Lower lobe of right lung (tissue), 2 donors: ENCODE measurements at regions not wholly inside any gene's neighbourhood (a gene's known extent, or its start where the extent isn't known, plus 50 kb on each side); places are given as distances from the start of the nearest gene placed in this dataset.

Source experiments
- ATAC-seq, 2 donors: fragments of 200-7000 bp; cut with Tn5 transposase; one replicate each; pipeline ENCODE4 v1.9.1; 2020 to 2022; ENCODE audit warnings: mild to moderate bottlenecking in 2 of 2, moderate library complexity in 2 of 2
- DNase-seq: peaks from one replicate; pipeline ENCODE4 v3.0.0-alpha.2; 2020
- H3K27ac ChIP-seq: fragments of 200-600 bp; one replicate; pipeline ENCODE4 v1.8.0; 2022
- H3K27me3 ChIP-seq: fragments of 200-600 bp; one replicate; pipeline ENCODE4 v1.8.0; 2022; ENCODE audit warnings: low read depth
- H3K36me3 ChIP-seq: fragments of 200-600 bp; one replicate; pipeline ENCODE4 v1.8.0; 2022; ENCODE audit warnings: mild to moderate bottlenecking
- H3K4me1 ChIP-seq: fragments of 200-600 bp; one replicate; pipeline ENCODE4 v1.8.0; 2022
- H3K4me3 ChIP-seq: fragments of 200-600 bp; one replicate; pipeline ENCODE4 v1.8.0; 2022; ENCODE audit warnings: mild to moderate bottlenecking
- H3K9me3 ChIP-seq: fragments of 200-600 bp; one replicate; pipeline ENCODE4 v1.8.0; 2022
- intact Hi-C: fragments of 100-400 bp; cut with DNase I; formaldehyde crosslinking; loops from one replicate; pipeline ENCODE4 v1.11.0; 2022
- TF ChIP-seq, protein P1 (sequence below): fragments of 200-600 bp; IDR thresholded peaks from one replicate; pipeline ENCODE4 v1.8.0; 2022; ENCODE audit warnings: antibody characterized with exemption, mild to moderate bottlenecking
- donor health status: DM: no; HTN: yes; CAD: no; lungs with severe emphysema.

DNA sequence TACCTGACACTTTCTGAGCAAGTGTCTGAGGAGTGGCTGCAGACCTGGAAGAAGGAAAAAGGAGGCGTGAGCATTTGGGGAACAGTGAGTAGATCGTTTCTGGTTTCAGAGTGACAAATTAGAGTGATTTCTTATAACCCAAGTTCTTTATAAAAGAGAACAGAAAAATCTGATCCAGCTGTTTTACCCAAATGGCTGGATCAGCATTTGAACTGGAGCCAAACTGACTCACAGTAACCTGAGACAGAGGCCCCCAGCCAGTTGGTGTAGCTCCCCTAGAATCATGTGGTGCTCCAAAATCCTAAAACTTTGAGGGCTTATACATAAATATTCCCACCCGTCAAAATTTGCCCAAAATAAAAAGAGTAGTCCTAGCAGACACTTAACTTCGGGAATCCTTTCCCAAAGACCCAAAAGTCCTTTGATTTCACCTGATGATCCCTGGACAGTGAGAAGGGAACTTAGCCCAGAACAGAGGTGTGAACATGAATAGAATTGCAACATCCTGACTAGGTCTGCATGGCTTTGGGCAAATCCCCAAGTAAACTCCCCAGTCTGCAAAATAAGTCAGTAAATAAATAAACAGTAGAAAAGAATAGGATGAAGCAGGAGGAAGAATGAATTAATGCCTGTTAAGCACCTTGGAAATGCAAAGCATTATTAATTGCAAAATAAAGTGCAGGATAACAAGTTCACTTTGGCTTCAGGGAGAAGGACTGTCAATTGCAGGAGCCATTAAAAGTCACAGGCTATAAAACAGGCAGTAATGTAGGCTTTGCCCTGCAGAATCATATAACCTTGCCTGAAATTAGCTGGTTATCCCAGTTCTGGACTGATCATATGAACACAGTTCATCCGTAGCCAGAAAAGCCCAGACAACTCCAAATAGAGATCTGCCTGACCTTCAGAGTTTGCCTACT lies 262.0 kb upstream of the JARID2 start:
- H3K9me3 ChIP-seq = no peaks in the 10 kb centered on the region
- DNase-seq (no peak), ATAC-seq (no peak)
- H3K4me1 ChIP-seq = peaks cover 11% of the 10 kb centered on the region
- no peak overlapping the region for H3K27ac ChIP-seq
- no peaks in the 10 kb centered on the region for H3K27me3 ChIP-seq
- TF ChIP-seq, protein P1, sequence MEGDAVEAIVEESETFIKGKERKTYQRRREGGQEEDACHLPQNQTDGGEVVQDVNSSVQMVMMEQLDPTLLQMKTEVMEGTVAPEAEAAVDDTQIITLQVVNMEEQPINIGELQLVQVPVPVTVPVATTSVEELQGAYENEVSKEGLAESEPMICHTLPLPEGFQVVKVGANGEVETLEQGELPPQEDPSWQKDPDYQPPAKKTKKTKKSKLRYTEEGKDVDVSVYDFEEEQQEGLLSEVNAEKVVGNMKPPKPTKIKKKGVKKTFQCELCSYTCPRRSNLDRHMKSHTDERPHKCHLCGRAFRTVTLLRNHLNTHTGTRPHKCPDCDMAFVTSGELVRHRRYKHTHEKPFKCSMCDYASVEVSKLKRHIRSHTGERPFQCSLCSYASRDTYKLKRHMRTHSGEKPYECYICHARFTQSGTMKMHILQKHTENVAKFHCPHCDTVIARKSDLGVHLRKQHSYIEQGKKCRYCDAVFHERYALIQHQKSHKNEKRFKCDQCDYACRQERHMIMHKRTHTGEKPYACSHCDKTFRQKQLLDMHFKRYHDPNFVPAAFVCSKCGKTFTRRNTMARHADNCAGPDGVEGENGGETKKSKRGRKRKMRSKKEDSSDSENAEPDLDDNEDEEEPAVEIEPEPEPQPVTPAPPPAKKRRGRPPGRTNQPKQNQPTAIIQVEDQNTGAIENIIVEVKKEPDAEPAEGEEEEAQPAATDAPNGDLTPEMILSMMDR = no peak
- no peak overlapping the region for H3K4me3 ChIP-seq
- H3K36me3 ChIP-seq = no peaks in the 10 kb centered on the region
- intact Hi-C loops = no loop called here

DNA sequence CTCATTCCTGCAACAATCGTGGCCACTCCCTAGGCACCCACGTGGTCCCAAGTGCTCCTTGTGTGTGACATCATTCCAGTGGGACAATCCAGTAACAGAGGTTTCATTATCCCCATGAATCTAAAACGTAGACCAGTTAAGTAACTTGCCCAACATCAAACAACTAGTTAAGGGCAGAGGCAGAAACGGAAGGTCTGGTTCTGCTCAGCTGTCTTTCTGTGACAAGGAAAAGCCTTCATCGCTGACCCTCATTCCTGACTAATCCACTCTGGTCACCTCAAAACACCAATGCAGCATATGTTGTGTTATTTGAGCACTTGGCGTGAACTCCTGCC lies 261.4 kb upstream of the JARID2 start:
- ATAC-seq (peak; percentile 78 to 87), DNase-seq (peak; percentile 53)
- Histone ChIP-seq H3K4me3 (no peak overlapping the region), H3K9me3 (no peaks in the 10 kb centered on the region), H3K4me1 (peaks cover 11% of the 10 kb centered on the region), H3K36me3 (no peaks in the 10 kb centered on the region), H3K27ac (no peak overlapping the region), H3K27me3 (no peaks in the 10 kb centered on the region)
- intact Hi-C loops = no loop called here
- TF ChIP-seq, protein P1 = no peak

DNA sequence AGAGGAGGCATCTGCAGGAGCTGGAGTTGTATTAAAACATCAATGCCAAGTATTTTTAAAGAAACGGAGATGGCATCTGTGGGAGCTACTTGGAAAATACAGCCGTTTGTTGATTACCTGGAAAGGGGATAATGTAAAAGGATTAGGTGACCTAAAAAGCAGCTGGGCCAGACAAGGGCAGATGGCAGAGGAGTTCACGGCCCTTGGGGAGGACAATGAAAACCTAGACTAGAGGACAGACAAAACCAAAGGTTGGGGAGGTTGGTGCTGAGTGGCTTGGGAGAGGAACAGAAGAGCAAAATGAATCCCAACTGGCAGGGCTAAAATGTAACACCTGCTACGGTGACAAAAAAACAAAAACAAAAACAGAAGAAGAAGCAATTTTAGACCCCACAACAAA lies 260.5 kb upstream of the JARID2 start:
- DNase-seq = no peak
- H3K9me3 ChIP-seq = no peaks in the 10 kb centered on the region
- intact Hi-C loops = no loop called here
- H3K27me3 ChIP-seq = no peaks in the 10 kb centered on the region
- H3K36me3 ChIP-seq = no peaks in the 10 kb centered on the region
- H3K27ac ChIP-seq = no peak overlapping the region
- no peak for ATAC-seq
- H3K4me3 ChIP-seq = no peak overlapping the region
- H3K4me1 ChIP-seq = peaks cover 11% of the 10 kb centered on the region
- TF ChIP-seq, protein P1 = no peak

DNA sequence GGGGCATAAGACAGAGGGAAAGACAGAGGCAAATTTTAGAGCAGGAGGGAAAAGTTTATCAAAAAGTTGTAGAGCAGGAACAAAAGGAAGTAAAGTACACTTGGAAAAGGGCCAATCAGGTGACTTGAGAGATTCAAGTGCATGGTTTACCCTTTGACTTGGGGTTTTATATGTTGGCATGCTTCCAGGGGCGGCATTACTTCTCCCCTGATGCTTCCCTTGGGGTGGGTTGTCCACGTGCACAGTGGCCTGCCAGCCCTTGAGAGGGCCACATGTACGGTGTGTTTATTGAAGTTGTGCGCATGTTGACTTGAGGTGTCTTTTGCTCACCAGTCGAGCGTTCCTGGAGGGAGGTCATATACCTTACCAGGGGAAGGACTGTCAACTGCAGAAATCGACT lies 259.5 kb upstream of the JARID2 start:
- H3K27ac ChIP-seq = no peak overlapping the region
- DNase-seq (no peak), ATAC-seq (no peak)
- H3K27me3 ChIP-seq = no peaks in the 10 kb centered on the region
- H3K9me3 ChIP-seq = no peaks in the 10 kb centered on the region
- peaks cover 11% of the 10 kb centered on the region for H3K4me1 ChIP-seq
- TF ChIP-seq, protein P1 = no peak
- intact Hi-C loops = no loop called here
- no peak overlapping the region for H3K4me3 ChIP-seq
- H3K36me3 ChIP-seq = no peaks in the 10 kb centered on the region

DNA sequence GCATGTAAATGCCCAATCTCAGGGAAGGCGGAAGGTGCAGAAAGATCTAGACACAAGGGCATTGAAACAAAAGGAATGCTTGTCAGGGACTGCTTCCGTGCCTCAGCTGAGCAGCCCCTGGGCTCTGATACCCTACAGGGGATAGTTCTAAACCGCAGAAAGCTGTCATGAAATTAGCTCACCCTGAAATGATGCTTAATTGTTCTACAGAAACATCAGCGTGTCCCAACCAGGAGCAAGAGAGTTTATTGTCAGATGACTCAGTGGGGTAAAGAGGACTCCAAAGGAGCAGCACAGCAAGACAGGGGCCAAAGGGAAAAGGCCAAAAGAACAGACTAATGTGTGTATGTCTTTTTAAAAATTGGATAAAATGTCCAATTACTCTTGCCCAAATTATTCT lies 258.4 kb upstream of the JARID2 start:
- TF ChIP-seq, protein P1 = no peak
- H3K9me3 ChIP-seq = no peaks in the 10 kb centered on the region
- intact Hi-C loops = no loop called here
- H3K27me3 ChIP-seq = no peaks in the 10 kb centered on the region
- no peak overlapping the region for H3K4me3 ChIP-seq
- H3K36me3 ChIP-seq = no peaks in the 10 kb centered on the region
- peaks cover 11% of the 10 kb centered on the region for H3K4me1 ChIP-seq
- ATAC-seq (no peak), DNase-seq (no peak)
- no peak overlapping the region for H3K27ac ChIP-seq
